ENCODE measurements at regions not wholly inside any gene's neighbourhood (a gene's known extent, or its start where the extent isn't known, plus 50 kb on each side); places are given as distances from the start of the nearest gene placed in this dataset.
"Not testable (repeated sequence)": the region's sequence is repeated elsewhere in the genome, so short reads cannot be mapped to it uniquely, and the experiment has no call there.

DNA sequence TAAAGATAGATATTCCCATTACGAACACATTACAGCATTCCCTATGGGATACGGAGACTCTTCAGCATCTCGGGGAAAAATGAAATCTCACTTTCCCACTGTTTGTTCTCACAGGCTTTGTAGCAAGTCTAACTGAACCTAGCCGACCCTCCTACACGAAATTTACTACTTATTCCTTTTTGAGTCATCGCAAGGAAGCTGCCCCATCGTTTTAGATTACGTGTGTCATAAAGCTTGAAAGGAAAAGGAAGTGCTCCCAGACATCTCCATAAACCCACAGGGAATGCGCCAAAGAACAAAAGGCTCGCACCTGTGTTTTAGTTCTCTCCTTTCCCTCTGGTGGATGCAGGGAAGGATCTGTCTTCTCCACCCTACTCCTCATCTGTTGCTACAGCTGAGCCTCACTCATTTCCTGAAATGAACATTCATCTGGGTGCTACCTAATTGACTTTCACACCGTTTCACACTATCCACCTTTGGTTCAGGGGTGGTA is 76.2 kb upstream of the STK39 start:
- no peak for DNase-seq (ENCODE audit: low spot score)
- TF ChIP-seq, protein P1, sequence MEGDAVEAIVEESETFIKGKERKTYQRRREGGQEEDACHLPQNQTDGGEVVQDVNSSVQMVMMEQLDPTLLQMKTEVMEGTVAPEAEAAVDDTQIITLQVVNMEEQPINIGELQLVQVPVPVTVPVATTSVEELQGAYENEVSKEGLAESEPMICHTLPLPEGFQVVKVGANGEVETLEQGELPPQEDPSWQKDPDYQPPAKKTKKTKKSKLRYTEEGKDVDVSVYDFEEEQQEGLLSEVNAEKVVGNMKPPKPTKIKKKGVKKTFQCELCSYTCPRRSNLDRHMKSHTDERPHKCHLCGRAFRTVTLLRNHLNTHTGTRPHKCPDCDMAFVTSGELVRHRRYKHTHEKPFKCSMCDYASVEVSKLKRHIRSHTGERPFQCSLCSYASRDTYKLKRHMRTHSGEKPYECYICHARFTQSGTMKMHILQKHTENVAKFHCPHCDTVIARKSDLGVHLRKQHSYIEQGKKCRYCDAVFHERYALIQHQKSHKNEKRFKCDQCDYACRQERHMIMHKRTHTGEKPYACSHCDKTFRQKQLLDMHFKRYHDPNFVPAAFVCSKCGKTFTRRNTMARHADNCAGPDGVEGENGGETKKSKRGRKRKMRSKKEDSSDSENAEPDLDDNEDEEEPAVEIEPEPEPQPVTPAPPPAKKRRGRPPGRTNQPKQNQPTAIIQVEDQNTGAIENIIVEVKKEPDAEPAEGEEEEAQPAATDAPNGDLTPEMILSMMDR (IDR thresholded peaks at IDR 0.05; ENCODE audit: borderline replicate concordance, control extremely low read depth, extremely low read depth, insufficient read depth, missing control alignments) = no peak
- in situ Hi-C loops (cut with MboI; ENCODE audit: low sequenced_read_pairs, unreplicated experiment) = no loop called here

DNA sequence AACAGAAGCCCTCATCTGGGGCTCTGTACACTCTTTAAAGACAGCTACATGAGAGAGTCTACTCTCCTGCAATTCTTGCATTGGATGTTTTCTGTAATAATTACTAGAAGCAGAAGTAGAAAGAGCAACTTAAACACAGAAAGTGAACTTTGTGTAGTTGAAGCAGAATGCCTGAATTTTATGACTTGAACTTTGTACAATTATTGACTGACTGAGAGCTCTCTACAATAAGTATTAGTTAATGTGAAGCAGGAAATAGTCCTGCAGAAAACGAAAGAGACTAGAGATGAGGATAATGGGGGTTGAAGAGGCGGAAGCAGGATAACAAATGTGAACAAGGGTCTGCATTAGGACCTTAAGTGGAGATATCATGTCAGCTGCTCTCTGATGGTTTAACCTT is 79.2 kb upstream of the STK39 start:
- DNase-seq (ENCODE audit: low spot score) = no peak
- in situ Hi-C loops (cut with MboI; ENCODE audit: low sequenced_read_pairs, unreplicated experiment) = no loop called here
- TF ChIP-seq, protein P1 (IDR thresholded peaks at IDR 0.05; ENCODE audit: borderline replicate concordance, control extremely low read depth, extremely low read depth, insufficient read depth, missing control alignments) = no peak

DNA sequence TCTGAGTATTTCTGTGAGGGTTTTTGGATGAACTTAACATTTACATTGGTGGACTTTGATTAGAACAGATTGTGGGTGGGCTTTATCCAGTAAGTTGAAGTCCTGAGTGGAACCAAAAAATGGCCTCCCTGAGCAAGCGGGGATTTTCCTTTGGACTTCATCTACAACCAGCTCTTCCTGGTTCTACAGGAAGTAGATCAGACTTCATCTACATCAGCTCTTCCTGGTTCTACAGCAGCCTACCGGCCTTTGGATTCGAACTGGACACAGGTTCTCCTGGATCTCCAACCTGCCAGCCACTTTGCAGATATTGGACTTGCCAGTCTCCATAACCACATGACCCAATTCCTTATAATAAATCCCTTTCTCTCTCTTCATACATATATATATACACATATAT is 79.9 kb upstream of the STK39 start:
- DNase-seq (ENCODE audit: low spot score) = no peak
- TF ChIP-seq, protein P1 (IDR thresholded peaks at IDR 0.05; ENCODE audit: borderline replicate concordance, control extremely low read depth, extremely low read depth, insufficient read depth, missing control alignments) = no peak
- in situ Hi-C loops (cut with MboI; ENCODE audit: low sequenced_read_pairs, unreplicated experiment) = no loop called here

DNA sequence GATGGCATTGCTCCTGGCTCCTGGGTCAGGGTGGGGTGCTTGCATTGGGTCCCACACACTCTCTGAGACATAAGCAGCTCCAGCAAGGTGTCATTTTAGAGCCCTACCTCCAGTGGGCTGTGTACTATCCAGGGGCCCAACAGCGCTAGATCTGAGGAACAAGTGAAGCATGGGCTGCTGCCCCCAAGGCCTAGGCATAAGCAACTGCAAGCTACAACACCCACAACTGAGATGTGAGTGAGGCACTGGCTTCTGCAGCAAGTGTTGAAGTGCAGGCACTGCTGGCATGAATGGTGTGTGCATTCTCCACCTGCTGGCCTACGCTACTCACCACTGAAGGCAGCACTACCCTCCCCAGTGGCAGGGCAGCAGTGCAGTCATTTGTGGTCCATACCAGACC is 81.0 kb upstream of the STK39 start:
- in situ Hi-C loops (cut with MboI; ENCODE audit: low sequenced_read_pairs, unreplicated experiment) = no loop called here

DNA sequence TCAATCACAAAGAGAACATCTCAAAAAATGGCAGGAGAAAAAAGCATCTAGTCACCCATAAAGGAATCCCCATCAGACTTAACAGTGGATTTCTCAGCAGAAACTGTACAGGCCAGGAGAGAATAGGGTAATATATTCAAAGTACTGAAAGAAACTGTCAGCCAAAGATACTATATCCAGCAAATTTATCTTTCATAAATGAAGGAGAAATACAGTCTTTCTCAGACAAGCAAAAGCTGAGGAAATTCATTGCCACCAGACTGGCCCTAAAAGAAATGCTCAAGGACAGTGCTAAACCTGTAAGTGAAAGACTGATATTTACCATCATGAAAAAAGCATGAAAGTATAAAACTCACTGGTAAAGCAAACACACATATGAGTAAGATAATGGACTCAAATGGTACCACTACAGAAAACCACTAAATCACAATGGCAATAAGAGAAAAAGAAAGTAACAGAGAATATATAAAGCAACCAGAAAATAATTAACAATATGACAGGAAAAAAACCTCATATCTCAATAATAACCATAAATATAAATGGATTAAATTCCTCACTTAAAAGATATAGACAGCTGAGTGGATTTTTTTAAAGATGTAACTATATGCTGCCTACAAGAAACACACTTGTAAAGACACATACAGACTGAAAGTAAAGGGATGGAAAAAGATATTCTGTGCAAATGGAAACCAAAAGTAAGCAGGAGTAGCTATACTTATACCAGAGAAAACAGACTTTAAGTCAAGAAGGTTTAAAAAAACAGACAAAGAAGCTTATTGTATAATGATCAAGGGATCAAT is 83.4 kb upstream of the STK39 start:
- in situ Hi-C loops (cut with MboI; ENCODE audit: low sequenced_read_pairs, unreplicated experiment) = no loop called here
- DNase-seq (ENCODE audit: low spot score) = no peak
- TF ChIP-seq, protein P1 (IDR thresholded peaks at IDR 0.05; ENCODE audit: borderline replicate concordance, control extremely low read depth, extremely low read depth, insufficient read depth, missing control alignments) = no peak

More for the DNA sequence above, 81.0 kb upstream of the STK39 start:
- DNase-seq (ENCODE audit: low spot score) = no peak
- TF ChIP-seq, protein P1 (IDR thresholded peaks at IDR 0.05; ENCODE audit: borderline replicate concordance, control extremely low read depth, extremely low read depth, insufficient read depth, missing control alignments) = no peak

DNA sequence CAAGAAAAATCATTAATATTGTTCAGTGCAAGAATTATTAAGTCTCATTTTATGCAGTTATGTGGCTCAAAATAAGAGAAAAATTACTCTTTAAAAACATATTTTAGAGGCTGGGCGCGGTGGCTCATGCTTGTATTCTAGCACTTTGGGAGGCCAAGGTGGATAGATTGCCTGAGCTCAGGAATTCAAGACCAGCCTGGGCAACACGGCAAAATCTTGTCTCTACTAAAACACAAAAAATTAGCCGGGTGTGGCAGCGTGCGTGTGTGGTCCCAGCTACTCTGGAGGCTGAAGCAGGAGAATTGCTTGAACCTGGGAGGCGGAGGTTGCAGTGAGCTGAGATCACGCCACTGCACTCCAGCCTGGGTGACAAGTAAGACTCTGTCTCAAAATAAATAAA is 87.9 kb upstream of the STK39 start:
- DNase-seq (ENCODE audit: low spot score); in situ Hi-C loops (cut with MboI; ENCODE audit: low sequenced_read_pairs, unreplicated experiment): not testable (repeated sequence)

DNA sequence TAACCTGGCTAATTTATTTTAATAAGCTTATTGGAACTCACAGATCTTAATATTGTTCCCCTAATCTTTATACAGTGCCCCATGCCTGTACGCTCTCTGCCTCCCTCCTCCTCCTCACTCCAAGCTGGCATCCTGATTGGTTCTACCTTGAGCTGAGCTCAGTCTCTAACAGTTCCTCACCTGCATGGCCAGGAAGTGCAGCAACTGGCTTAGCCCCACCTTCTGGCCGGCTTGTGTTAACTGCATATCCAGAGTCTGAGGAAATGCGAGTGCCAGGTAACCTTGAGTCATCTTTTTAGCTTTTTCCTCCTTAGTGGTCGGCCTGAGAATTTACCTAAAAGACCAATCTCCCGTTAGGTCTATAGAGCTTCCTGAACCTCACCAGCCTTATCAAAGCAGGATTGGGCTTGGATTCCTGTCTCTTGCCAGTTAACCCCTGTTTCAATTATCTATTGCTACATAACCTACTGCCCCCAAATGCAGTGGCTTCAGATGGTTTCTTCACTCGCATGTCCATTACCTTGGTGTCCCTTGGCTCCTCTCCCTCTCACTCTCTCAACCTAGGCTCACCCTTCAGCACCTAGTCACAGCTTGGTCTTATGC is 89.5 kb upstream of the STK39 start:
- DNase-seq (ENCODE audit: low spot score) = peak; percentile 27
- TF ChIP-seq, protein P1 (IDR thresholded peaks at IDR 0.05; ENCODE audit: borderline replicate concordance, control extremely low read depth, extremely low read depth, insufficient read depth, missing control alignments) = peak; percentile 24
- in situ Hi-C loops (cut with MboI; ENCODE audit: low sequenced_read_pairs, unreplicated experiment) = no loop called here

Data from GM13976 (cell line).